Spleen (tissue), 7 donors: ENCODE measurements at regions not wholly inside any gene's neighbourhood (a gene's known extent, or its start where the extent isn't known, plus 50 kb on each side); places are given as distances from the start of the nearest gene placed in this dataset.

Experiments used
- CTCF ChIP-seq, 11 experiments: fragments of 200-600 bp in 7 of 11; fragments of 450-650 bp in 4 of 11; sonication (generic) in 4 of 11; IDR thresholded peaks in 8 of 11; conservative IDR thresholded peaks in 3 of 11; 1 replicate in 7 of 11; 2 replicates in 4 of 11; pipeline versions ENCODE4 v1.4.0 to v1.8.0; 2016 to 2021; ENCODE audit warnings: antibody characterized with exemption in 11 of 11, inconsistent platforms in 4 of 11, mild to moderate bottlenecking in 1 of 11
- POLR2AphosphoS5 ChIP-seq, 3 donors: sonication (generic); formaldehyde crosslinking; IDR thresholded peaks; one replicate each; pipeline ENCODE4 v1.5.1; 2017; ENCODE audit warnings: antibody characterized with exemption in 3 of 3
- donor health status: DM: no; HTN: no; CAD: no; lungs with moderate emphysema.
- donor health status: DM: no; HTN: no; CAD: no.
- donor health status: DM: no; HTN: no; CAD: no.

- no peak for TF ChIP-seq CTCF (IDR thresholded peaks at IDR 0.05 in 8 of 11, conservative IDR thresholded peaks at IDR 0.05 in 3 of 11)
- TF ChIP-seq POLR2AphosphoS5 (IDR thresholded peaks at IDR 0.05) = no peak
These were observed 146.9 kb upstream of the FGF13 start for GRCh38 chrX:138858438-138858837.
